WTC11 (cell line): ENCODE measurements at regions not wholly inside any gene's neighbourhood (a gene's known extent, or its start where the extent isn't known, plus 50 kb on each side); places are given as distances from the start of the nearest gene placed in this dataset.

Experiments
- ATAC-seq: fragments of 200-7000 bp; cut with Tn5 transposase; 2 replicates; pipeline ENCODE4 v1.10.0; 2021; ENCODE audit warnings: mild to moderate bottlenecking, moderate library complexity
- CTCF ChIA-PET: fragments of 300-600 bp; sonication (Branson Sonifier 250); formaldehyde crosslinking; loops from one replicate; lab custom pipeline; 2021; ENCODE audit warnings: antibody characterized with exemption; lab: Charles Lee
- POLR2A ChIA-PET: fragments of 350-600 bp; sonication (Branson Sonifier 250); formaldehyde crosslinking; loops from one replicate; lab custom pipeline; 2021; ENCODE audit warnings: antibody characterized with exemption; lab: Charles Lee
- DNase-seq: peaks from one replicate; pipeline ENCODE4 v3.0.0; 2021; ENCODE audit warnings: low spot score
- H3K27ac Mint-ChIP-seq: 2 replicates; pipeline ENCODE4 v1.8.0; 2021; ENCODE audit warnings: mixed read lengths
- H3K27me3 Mint-ChIP-seq: 2 replicates; pipeline ENCODE4 v1.8.0; 2021; ENCODE audit warnings: low read depth, mild to moderate bottlenecking, moderate library complexity, mixed read lengths
- H3K36me3 Mint-ChIP-seq: 2 replicates; pipeline ENCODE4 v1.8.0; 2021; ENCODE audit warnings: mixed read lengths
- H3K4me1 Mint-ChIP-seq: 2 replicates; pipeline ENCODE4 v1.8.0; 2022; ENCODE audit warnings: mixed read lengths
- H3K4me3 Mint-ChIP-seq: 2 replicates; pipeline ENCODE4 v1.8.0; 2021; ENCODE audit warnings: mild to moderate bottlenecking, moderate library complexity, mixed read lengths
- H3K9me3 Mint-ChIP-seq: 2 replicates; pipeline ENCODE4 v1.8.0; 2021; ENCODE audit warnings: mixed read lengths
- ATF1 ChIP-seq: sonication (generic); formaldehyde crosslinking; IDR thresholded peaks from 2 replicates; pipeline ENCODE4 v1.8.1; 2023; ENCODE audit warnings: mild to moderate bottlenecking, moderate library complexity, missing genetic modification reagents
- ELF4 ChIP-seq: sonication (generic); formaldehyde crosslinking; IDR thresholded peaks from 2 replicates; pipeline ENCODE4 v1.8.1; 2022; ENCODE audit warnings: low read depth, mild to moderate bottlenecking, moderate library complexity, missing genetic modification reagents
- ERG ChIP-seq: fragments of 250-450 bp; sonication (Bioruptor Pico); IDR thresholded peaks from 2 replicates; pipeline ENCODE4 v1.8.0; 2021; ENCODE audit warnings: mild to moderate bottlenecking
- ETV6 ChIP-seq: sonication (generic); formaldehyde crosslinking; IDR thresholded peaks from 2 replicates; pipeline ENCODE4 v1.8.1; 2022; ENCODE audit warnings: mild to moderate bottlenecking, missing genetic modification reagents
- FOXJ3 ChIP-seq: sonication (generic); formaldehyde crosslinking; IDR thresholded peaks from 2 replicates; pipeline ENCODE4 v1.9.0; 2021; ENCODE audit warnings: missing genetic modification reagents, mild to moderate bottlenecking, borderline replicate concordance
- FOXK1 ChIP-seq: sonication (generic); formaldehyde crosslinking; IDR thresholded peaks from 2 replicates; pipeline ENCODE4 v1.8.0; 2022; ENCODE audit warnings: mild to moderate bottlenecking, moderate library complexity, missing genetic modification reagents
- HMGA2 ChIP-seq: fragments of 250-450 bp; sonication (Bioruptor Pico); IDR thresholded peaks from 2 replicates; pipeline ENCODE4 v1.4.0; 2021; ENCODE audit warnings: mild to moderate bottlenecking, moderate library complexity
- IRF2 ChIP-seq: sonication (generic); formaldehyde crosslinking; IDR thresholded peaks from 2 replicates; pipeline ENCODE4 v1.8.0; 2022; ENCODE audit warnings: low read depth, missing genetic modification reagents, borderline replicate concordance
- NFATC4 ChIP-seq: fragments of 250-450 bp; sonication (Bioruptor Pico); IDR thresholded peaks from 2 replicates; pipeline ENCODE4 v1.9.0; 2021; ENCODE audit warnings: mild to moderate bottlenecking
- NFYB ChIP-seq: sonication (generic); formaldehyde crosslinking; conservative IDR thresholded peaks from 2 replicates; pipeline ENCODE4 v1.8.0; 2022; ENCODE audit warnings: low read depth, missing genetic modification reagents
- NR1H2 ChIP-seq: sonication (generic); formaldehyde crosslinking; IDR thresholded peaks from 2 replicates; pipeline ENCODE4 v1.9.0; 2021; ENCODE audit warnings: mild to moderate bottlenecking, moderate library complexity, missing genetic modification reagents
- SMAD4 ChIP-seq: sonication (generic); formaldehyde crosslinking; IDR thresholded peaks from 2 replicates; pipeline ENCODE4 v1.8.0; 2022; ENCODE audit warnings: mild to moderate bottlenecking, missing genetic modification reagents
- SP1 ChIP-seq: sonication (generic); formaldehyde crosslinking; conservative IDR thresholded peaks from 2 replicates; pipeline ENCODE4 v1.8.1; 2022; ENCODE audit warnings: missing genetic modification reagents
- TEAD4 ChIP-seq: sonication (generic); formaldehyde crosslinking; IDR thresholded peaks from 2 replicates; pipeline ENCODE4 v1.8.0; 2022; ENCODE audit warnings: mild to moderate bottlenecking, missing genetic modification reagents
- ZNF121 ChIP-seq: sonication (generic); formaldehyde crosslinking; IDR thresholded peaks from 2 replicates; pipeline ENCODE4 v1.8.0; 2023; ENCODE audit warnings: missing genetic modification reagents
- ZNF396 ChIP-seq: fragments of 250-450 bp; sonication (Bioruptor Pico); IDR thresholded peaks from 2 replicates; pipeline ENCODE4 v1.8.0; 2021; ENCODE audit warnings: mild to moderate bottlenecking, moderate library complexity, borderline replicate concordance
- ZNF416 ChIP-seq: fragments of 250-450 bp; sonication (Bioruptor Pico); IDR thresholded peaks from 2 replicates; pipeline ENCODE4 v1.9.0; 2021; ENCODE audit warnings: mild to moderate bottlenecking, inconsistent platforms
- TF ChIP-seq, protein P1 (sequence below): sonication (generic); formaldehyde crosslinking; IDR thresholded peaks from 2 replicates; pipeline ENCODE4 v1.8.0; 2022; ENCODE audit warnings: mild to moderate bottlenecking, missing genetic modification reagents
- TF ChIP-seq, protein P2 (sequence below): sonication (generic); formaldehyde crosslinking; IDR thresholded peaks from 2 replicates; pipeline ENCODE4 v1.8.0; 2022; ENCODE audit warnings: missing genetic modification reagents
- TF ChIP-seq, protein P3 (sequence below): sonication (generic); formaldehyde crosslinking; IDR thresholded peaks from 2 replicates; pipeline ENCODE4 v1.8.1; 2022; ENCODE audit warnings: low read depth, missing genetic modification reagents, borderline replicate concordance

DNA sequence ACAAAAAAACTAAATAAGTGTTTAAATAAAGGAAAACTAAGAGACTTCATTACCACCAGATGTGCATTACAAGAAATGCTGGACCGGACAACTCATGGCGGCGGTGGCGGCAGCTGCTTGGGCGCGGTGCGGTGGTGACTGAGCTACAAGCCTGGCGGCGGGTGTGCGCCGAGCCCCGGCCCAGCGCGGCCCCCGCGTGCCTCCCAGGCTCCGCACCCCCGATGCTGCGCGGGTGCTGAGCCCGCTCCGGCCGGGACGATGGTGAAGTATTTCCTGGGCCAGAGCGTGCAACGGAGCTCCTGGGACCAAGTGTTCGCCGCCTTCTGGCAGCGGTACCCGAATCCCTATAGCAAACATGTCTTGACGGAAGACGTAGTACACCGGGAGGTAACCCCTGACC, 52.2 kb upstream of the RCOR3 start:
- ChIA-PET POLR2A (no interaction called here), CTCF (interaction anchor here (1.5 kb wide), 1 partner anchor 73 kb away, joined by 4 read pairs; no protein-coding TSS in a partner anchor)
- Mint-ChIP-seq H3K36me3 (no peaks in the 10 kb centered on the region), H3K9me3 (peaks cover 8% of the 10 kb centered on the region; the same call in 1 of the 2 replicates), H3K27me3 (no peaks in the 10 kb centered on the region), H3K4me3 (no peak overlapping the region), H3K27ac (no peak overlapping the region), H3K4me1 (no peaks in the 10 kb centered on the region)
- no peak for TF ChIP-seq FOXJ3 (CRISPR knock-in tag)
- DNase-seq (no peak), ATAC-seq (no peak)

DNA sequence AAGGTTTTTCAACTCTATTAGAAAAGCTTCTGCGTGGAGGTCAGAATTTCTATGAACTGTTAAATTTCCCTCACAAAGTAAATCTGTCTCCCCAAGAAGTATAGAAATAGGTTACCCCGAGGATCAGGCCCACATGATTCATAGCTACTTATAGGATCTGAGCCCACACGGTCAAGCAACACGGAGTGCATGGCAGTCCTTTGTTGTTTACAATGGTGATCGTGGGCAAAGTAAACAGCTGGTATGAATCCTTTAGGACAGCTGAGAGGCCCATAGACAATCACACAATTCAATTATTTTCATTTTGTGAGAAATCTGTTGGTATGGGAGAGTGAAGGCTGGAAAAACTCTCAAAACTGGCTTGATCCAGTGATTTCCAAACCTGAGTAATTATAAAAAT, 58.9 kb upstream of the RCOR3 start:
- DNase-seq (no peak), ATAC-seq (no peak)
- Mint-ChIP-seq H3K9me3 (peaks cover 18% of the 10 kb centered on the region), H3K27ac (no peak overlapping the region), H3K36me3 (peaks cover 12% of the 10 kb centered on the region), H3K4me1 (no peaks in the 10 kb centered on the region), H3K4me3 (no peak overlapping the region), H3K27me3 (peaks cover 3% of the 10 kb centered on the region; the same call in 1 of the 2 replicates)
- ChIA-PET POLR2A (no interaction called here), CTCF (interaction anchor here (1.3 kb wide), 1 partner anchor 276 kb away, joined by 3 read pairs; no protein-coding TSS in a partner anchor)
- TF ChIP-seq, protein P1, sequence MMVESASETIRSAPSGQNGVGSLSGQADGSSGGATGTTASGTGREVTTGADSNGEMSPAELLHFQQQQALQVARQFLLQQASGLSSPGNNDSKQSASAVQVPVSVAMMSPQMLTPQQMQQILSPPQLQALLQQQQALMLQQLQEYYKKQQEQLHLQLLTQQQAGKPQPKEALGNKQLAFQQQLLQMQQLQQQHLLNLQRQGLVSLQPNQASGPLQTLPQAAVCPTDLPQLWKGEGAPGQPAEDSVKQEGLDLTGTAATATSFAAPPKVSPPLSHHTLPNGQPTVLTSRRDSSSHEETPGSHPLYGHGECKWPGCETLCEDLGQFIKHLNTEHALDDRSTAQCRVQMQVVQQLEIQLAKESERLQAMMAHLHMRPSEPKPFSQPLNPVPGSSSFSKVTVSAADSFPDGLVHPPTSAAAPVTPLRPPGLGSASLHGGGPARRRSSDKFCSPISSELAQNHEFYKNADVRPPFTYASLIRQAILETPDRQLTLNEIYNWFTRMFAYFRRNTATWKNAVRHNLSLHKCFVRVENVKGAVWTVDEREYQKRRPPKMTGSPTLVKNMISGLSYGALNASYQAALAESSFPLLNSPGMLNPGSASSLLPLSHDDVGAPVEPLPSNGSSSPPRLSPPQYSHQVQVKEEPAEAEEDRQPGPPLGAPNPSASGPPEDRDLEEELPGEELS (CRISPR knock-in tag), result no peak
- no peak for TF ChIP-seq ZNF121 (CRISPR knock-in tag)
- TF ChIP-seq, protein P2, sequence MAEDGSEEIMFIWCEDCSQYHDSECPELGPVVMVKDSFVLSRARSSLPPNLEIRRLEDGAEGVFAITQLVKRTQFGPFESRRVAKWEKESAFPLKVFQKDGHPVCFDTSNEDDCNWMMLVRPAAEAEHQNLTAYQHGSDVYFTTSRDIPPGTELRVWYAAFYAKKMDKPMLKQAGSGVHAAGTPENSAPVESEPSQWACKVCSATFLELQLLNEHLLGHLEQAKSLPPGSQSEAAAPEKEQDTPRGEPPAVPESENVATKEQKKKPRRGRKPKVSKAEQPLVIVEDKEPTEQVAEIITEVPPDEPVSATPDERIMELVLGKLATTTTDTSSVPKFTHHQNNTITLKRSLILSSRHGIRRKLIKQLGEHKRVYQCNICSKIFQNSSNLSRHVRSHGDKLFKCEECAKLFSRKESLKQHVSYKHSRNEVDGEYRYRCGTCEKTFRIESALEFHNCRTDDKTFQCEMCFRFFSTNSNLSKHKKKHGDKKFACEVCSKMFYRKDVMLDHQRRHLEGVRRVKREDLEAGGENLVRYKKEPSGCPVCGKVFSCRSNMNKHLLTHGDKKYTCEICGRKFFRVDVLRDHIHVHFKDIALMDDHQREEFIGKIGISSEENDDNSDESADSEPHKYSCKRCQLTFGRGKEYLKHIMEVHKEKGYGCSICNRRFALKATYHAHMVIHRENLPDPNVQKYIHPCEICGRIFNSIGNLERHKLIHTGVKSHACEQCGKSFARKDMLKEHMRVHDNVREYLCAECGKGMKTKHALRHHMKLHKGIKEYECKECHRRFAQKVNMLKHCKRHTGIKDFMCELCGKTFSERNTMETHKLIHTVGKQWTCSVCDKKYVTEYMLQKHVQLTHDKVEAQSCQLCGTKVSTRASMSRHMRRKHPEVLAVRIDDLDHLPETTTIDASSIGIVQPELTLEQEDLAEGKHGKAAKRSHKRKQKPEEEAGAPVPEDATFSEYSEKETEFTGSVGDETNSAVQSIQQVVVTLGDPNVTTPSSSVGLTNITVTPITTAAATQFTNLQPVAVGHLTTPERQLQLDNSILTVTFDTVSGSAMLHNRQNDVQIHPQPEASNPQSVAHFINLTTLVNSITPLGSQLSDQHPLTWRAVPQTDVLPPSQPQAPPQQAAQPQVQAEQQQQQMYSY, result no peak
- TF ChIP-seq ETV6 (CRISPR knock-in tag), result no peak
- no peak for TF ChIP-seq SMAD4 (CRISPR knock-in tag)
- TF ChIP-seq ATF1 (CRISPR knock-in tag), result no peak
- TF ChIP-seq SP1, result no peak
- TF ChIP-seq, protein P3, sequence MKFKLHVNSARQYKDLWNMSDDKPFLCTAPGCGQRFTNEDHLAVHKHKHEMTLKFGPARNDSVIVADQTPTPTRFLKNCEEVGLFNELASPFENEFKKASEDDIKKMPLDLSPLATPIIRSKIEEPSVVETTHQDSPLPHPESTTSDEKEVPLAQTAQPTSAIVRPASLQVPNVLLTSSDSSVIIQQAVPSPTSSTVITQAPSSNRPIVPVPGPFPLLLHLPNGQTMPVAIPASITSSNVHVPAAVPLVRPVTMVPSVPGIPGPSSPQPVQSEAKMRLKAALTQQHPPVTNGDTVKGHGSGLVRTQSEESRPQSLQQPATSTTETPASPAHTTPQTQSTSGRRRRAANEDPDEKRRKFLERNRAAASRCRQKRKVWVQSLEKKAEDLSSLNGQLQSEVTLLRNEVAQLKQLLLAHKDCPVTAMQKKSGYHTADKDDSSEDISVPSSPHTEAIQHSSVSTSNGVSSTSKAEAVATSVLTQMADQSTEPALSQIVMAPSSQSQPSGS (CRISPR knock-in tag), result no peak
- TF ChIP-seq FOXK1 (CRISPR knock-in tag), result no peak
- no peak for TF ChIP-seq ELF4 (CRISPR knock-in tag)
- TF ChIP-seq NR1H2, result no peak
- no peak for TF ChIP-seq IRF2 (CRISPR knock-in tag)
- TF ChIP-seq ERG, result no peak
- no peak for TF ChIP-seq ZNF416 (CRISPR knock-in tag)
- no peak for TF ChIP-seq ZNF396 (CRISPR knock-in tag)
- no peak for TF ChIP-seq TEAD4 (CRISPR knock-in tag)
- no peak for TF ChIP-seq NFATC4
- no peak for TF ChIP-seq HMGA2 (CRISPR knock-in tag)
- TF ChIP-seq NFYB (CRISPR knock-in tag), result no peak
